HG03571 (cell line): ENCODE measurements at regions not wholly inside any gene's neighbourhood (a gene's known extent, or its start where the extent isn't known, plus 50 kb on each side); places are given as distances from the start of the nearest gene placed in this dataset.
"Not testable (repeated sequence)": the region's sequence is repeated elsewhere in the genome, so short reads cannot be mapped to it uniquely, and the experiment has no call there.

ENCODE experiments used
- ATAC-seq: cut with Tn5 transposase; IDR thresholded peaks from one replicate; pipeline ENCODE4 v1.9.1; 2021; ENCODE audit not compliant: unreplicated experiment

- no peak for ATAC-seq
Measured at GRCh38 chr6:54559136-54559535, 250.9 kb downstream of the TINAG start.

DNA sequence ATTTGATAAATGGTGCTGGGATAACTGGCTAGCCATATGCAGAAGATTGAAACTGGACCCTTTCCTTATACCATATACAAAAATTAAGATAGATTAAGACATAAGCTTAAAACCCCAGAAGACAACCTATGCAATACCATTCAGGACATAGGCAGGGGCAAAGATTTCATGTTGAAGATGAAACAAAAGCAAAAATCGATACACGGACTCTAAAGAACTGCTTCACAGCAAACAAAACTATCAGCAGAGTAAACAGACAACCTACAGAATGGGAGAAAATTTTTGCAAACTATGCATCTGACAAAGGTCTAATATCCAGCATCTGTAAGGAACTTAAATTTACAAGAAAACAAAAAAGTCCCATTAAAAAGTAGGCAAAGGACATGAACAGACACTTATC lies 255.9 kb downstream of the TINAG start:
- ATAC-seq, result not testable (repeated sequence)

DNA sequence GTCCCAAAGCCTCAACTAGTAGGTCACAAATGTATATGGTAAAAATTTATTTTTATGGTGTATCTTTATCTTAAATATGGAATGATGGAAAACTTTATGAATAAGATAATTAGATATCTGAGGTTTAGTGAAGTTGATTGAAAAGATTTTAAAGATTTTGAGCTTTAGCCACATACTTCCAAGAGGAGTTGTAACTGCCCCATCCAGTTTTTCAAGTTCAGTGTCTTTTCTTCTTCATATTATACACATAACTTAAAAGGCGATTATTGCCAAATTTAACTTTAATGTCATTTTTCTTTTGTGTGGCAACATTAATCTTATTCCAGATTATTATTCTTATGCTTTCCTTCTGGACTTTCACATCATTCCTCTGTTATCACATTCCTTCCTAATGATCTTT lies 266.4 kb downstream of the TINAG start:
- no peak for ATAC-seq

DNA sequence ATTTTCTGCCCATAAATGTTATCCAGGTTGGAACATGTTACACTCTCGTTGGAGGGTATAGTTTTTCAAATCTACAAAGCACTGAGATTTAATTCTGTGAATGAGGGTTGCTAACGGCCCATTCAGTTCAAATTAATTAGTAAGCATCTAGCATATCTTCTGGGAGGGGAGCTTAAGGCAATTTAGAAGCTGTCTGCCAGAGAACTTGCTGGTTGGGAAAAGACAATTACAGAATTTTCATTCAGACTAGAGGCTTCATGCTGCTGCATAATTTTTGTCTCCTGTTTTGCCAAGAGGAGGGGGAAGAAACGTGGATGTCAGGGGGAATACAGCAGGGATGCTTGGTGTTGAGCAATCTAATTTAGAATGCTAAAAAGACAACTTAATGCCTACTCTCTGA lies 268.3 kb upstream of the FAM83B start:
- ATAC-seq, result no peak

GRCh38 chr6:54579011-54579410 lies 267.6 kb upstream of the FAM83B start:
- ATAC-seq, result no peak

- ATAC-seq, result no peak
Measured at GRCh38 chr6:54586251-54586650, 260.3 kb upstream of the FAM83B start.

DNA sequence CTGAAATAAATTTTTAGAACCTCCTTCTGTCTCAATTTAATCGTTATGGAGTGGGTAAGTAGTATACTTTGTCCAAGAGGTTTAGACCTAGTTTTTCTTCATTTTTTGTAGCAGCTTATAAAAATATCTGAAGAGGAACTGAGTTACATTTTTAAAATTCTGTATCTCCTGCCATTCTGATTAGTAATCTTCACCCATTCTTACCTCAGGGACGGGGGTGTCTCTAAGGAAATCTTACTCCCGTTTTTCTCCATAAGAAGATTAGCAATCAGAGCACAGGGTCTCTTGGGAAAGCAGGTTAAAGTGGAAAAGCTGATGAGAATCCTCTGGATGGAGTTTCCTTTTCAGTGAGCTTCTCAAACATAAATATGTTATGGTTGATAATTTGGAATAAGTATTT lies 259.3 kb upstream of the FAM83B start:
- no peak for ATAC-seq

GRCh38 chr6:54588176-54588575 lies 258.4 kb upstream of the FAM83B start:
- no peak for ATAC-seq

DNA sequence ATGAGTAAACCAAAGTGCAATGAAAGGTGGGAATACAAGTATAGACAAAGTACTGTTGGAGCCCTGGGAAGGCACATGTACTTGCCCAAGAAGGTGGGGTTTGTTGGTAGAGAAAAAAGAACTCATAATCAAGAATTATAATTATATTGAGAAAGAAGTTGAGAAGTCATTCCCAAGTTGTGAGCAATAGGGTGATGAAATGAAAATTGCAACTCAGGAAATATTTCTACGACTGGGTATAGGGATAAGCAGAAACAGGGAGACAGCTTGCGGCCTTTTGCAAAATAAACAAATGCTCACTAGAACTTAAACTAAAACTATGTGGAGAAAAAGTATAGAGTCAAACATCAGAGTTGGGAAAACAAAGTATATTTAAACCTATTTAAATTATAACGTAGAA lies 250.7 kb upstream of the FAM83B start:
- ATAC-seq, result no peak

DNA sequence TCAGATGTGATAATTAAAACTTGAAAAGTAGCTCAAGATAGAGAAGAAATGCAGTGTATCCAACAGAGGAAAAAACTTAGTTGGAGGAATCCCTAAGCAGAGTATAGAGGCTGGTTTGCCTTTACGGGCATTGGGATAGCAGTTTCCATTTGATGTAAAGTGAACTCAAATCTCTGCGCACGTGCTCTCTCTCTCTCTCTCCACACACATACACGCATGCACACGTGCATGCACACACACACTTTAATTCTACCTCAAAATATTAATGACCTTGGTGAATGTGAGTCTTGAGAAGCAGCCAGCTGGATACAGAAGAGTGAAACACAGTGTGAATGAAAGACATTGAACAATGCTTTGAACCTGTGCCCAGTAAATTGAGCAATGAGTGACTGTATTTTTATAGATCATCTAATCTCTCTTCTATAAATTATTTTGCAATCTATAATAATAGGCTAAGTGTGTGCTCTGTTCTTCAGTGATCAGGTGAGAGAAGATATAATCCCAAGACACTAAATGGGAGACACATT lies 247.7 kb upstream of the FAM83B start:
- ATAC-seq, result no peak

GRCh38 chr6:54601600-54602300 lies 244.8 kb upstream of the FAM83B start:
- no peak for ATAC-seq

DNA sequence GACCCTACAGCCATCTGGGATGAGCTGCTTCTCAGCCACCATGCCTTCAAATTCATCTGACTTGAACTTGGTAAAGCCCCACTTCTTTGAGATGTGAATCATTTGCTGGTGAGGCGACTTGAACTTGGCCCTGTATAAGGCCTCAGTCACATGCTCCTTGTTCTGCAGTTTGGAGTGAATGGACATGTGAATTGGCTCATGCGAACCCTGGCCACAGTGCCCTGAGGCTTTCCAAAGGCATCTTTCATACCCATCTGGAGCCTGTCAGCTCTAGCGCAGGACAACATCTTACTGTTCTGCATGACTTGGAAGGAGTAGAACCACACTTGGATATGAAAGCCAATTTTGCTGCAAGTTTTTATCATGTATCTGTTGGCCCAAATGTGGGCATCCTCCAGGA lies 244.0 kb upstream of the FAM83B start:
- no peak for ATAC-seq

GRCh38 chr6:54609981-54610380 lies 236.6 kb upstream of the FAM83B start:
- no peak for ATAC-seq

GRCh38 chr6:54613596-54613995 lies 233.0 kb upstream of the FAM83B start:
- no peak for ATAC-seq

DNA sequence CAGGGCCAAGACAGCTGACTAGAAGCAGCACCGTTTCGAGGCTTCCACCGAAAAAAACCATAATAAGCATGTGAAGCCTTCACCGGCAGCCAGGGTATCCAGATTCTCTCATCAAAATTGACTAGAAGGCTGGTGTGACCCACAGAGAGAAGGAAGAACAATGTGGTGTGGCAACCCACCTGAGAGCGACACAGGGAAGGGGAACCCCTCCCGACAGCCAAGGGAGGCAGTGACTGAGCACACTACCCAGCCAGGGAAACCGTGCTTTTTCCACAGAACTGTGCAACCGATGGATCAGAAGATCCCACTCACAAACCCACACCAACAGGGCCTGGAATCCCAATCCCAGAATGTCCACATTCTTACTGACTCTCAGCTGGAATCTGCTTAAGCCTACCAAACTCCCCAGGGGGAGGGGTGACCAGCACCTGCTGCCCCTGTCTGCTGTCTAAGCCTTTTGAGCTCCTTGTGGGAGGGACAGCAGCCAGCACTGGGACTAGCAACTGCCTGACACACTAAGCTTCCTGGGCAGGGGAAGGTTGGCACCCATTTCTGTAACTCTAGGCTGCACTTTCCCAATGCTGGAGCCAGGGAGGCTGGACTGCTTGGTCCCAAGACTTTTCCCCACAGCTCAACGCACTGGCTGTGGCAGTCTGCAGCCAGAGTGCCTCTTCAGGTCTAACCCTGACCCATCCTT lies 231.9 kb upstream of the FAM83B start:
- no peak for ATAC-seq

GRCh38 chr6:54617730-54618129 lies 228.8 kb upstream of the FAM83B start:
- ATAC-seq, result no peak

DNA sequence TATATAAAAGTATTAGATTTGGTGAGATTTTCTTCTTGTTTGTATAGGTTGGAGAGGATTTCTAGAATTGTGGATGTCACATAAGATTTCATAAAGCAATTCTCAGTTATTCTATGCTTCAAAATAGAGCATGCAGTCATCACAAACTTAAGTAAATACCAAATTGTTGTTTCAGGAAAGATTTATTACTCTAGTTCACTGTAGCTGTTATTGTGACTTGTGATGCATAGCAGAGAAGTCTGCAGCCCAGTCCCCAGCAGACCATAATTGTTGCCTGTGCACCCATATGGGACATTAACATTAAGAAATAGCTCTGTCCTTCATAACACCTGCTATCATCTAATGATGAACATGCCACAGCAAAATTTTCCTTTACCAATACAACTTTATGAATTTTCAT lies 228.0 kb upstream of the FAM83B start:
- ATAC-seq, result no peak

- ATAC-seq, result no peak
Measured at GRCh38 chr6:54619102-54619501, 227.5 kb upstream of the FAM83B start.

DNA sequence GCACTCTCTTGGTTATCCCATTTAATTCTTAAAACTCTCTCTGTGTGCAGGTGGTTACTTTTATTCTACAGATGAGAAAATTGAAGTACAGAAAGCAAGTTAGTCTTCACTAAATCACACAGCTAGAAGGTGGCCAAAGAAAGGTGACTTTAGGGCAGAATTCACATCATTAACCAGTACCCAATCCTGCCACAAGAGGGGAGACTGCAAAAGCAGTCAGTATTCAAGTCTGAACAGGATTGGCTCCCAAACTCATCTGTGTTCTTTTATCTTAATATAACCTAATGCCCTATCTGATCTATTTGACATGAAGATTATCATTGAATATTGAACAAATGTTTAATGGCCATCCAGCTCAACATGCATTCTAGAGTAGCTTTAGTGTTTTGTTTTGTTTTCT lies 225.3 kb upstream of the FAM83B start:
- ATAC-seq, result peak; percentile 80

- no peak for ATAC-seq
Measured at GRCh38 chr6:54624216-54624615, 222.4 kb upstream of the FAM83B start.

DNA sequence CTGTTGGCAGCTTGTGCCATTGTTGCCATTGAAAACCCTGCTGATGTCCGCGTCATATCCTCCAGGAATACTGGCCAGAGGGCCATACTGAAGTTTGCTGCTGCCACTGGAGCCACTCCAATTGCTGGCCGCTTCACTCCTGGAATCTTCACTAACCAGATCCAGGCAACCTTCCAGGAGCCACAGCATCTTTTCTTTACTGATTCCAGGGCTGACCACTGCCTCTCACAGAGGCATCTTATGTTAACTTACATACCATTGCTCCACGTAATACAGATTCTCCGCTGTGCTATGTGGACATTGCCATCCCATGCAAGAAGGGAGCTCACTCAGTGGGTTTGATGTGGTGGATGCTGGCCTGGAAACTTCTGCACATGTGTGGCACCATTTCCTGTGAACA lies 221.8 kb upstream of the FAM83B start:
- ATAC-seq, result no peak

DNA sequence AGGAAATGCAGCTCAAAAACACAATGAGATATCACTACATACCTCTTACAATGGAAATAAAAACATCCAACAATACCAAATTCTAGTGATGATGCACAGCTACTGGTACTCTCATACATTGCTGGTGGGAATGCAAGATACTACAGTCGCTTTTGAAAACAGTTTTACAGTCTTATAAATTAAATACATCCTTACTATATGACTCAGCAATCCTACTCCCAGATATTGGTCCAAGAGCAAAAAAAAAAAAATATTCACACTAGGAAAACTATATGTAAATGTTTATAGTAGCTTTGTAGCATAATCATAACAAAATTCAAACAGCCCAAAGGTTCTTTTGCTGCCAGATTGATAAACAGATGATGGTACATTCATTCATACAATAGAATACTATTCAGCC lies 217.4 kb upstream of the FAM83B start:
- no peak for ATAC-seq
